Astrocyte (in vitro differentiated cells and primary cell): ENCODE measurements at regions not wholly inside any gene's neighbourhood (a gene's known extent, or its start where the extent isn't known, plus 50 kb on each side); places are given as distances from the start of the nearest gene placed in this dataset.

ENCODE experiments used
- EZH2 ChIP-seq: IDR thresholded peaks from 2 replicates; pipeline ENCODE4 v1.6.1; 2012; ENCODE audit warnings: mild to moderate bottlenecking, low read length, inconsistent platforms; ENCODE audit not compliant: insufficient read depth
- TF ChIP-seq, protein P1 (sequence below): IDR thresholded peaks from 2 replicates; pipeline ENCODE4 v1.5.1; 2011; ENCODE audit warnings: low read depth, mild to moderate bottlenecking, inconsistent platforms, low read length, moderate library complexity; ENCODE audit not compliant: insufficient read depth

DNA sequence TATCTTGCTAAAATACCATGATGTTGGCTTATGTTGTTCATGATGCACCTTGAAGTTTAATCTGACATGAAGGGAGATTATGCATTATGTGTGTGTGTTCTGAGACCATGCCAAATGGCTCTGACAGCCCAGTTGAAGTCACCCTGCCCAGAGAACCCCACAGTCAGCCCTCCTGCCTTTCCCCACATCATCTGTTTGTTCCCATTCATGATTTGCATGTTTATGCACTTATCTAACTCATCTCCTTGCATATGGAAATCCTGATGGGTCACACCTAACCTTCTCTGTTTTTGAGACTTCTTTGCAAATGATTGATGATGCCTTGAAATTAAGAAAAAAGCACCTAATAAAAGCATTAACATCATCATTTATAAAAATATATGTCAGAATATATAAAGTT, 752.2 kb downstream of the GALR1 start:
- TF ChIP-seq, protein P1, sequence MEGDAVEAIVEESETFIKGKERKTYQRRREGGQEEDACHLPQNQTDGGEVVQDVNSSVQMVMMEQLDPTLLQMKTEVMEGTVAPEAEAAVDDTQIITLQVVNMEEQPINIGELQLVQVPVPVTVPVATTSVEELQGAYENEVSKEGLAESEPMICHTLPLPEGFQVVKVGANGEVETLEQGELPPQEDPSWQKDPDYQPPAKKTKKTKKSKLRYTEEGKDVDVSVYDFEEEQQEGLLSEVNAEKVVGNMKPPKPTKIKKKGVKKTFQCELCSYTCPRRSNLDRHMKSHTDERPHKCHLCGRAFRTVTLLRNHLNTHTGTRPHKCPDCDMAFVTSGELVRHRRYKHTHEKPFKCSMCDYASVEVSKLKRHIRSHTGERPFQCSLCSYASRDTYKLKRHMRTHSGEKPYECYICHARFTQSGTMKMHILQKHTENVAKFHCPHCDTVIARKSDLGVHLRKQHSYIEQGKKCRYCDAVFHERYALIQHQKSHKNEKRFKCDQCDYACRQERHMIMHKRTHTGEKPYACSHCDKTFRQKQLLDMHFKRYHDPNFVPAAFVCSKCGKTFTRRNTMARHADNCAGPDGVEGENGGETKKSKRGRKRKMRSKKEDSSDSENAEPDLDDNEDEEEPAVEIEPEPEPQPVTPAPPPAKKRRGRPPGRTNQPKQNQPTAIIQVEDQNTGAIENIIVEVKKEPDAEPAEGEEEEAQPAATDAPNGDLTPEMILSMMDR = no peak
- TF ChIP-seq EZH2 = no peak
